WI38 (cell line): ENCODE measurements at regions not wholly inside any gene's neighbourhood (a gene's known extent, or its start where the extent isn't known, plus 50 kb on each side); places are given as distances from the start of the nearest gene placed in this dataset.

Experiments used
- H3K4me3 ChIP-seq: 2 replicates; pipeline ENCODE4 v1.5.1; 2011; ENCODE audit warnings: low read depth, mild to moderate bottlenecking, control low read depth, low read length
- TF ChIP-seq, protein P1 (sequence below): IDR thresholded peaks from 2 replicates; pipeline ENCODE4 v1.5.1; 2012; ENCODE audit warnings: low read depth, mild to moderate bottlenecking, control low read depth, low read length

- TF ChIP-seq, protein P1, sequence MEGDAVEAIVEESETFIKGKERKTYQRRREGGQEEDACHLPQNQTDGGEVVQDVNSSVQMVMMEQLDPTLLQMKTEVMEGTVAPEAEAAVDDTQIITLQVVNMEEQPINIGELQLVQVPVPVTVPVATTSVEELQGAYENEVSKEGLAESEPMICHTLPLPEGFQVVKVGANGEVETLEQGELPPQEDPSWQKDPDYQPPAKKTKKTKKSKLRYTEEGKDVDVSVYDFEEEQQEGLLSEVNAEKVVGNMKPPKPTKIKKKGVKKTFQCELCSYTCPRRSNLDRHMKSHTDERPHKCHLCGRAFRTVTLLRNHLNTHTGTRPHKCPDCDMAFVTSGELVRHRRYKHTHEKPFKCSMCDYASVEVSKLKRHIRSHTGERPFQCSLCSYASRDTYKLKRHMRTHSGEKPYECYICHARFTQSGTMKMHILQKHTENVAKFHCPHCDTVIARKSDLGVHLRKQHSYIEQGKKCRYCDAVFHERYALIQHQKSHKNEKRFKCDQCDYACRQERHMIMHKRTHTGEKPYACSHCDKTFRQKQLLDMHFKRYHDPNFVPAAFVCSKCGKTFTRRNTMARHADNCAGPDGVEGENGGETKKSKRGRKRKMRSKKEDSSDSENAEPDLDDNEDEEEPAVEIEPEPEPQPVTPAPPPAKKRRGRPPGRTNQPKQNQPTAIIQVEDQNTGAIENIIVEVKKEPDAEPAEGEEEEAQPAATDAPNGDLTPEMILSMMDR = no peak
- no peak overlapping the region for H3K4me3 ChIP-seq
Measured at GRCh38 chr17:77301694-77302266, 161.0 kb downstream of the SEC14L1 start.

- H3K4me3 ChIP-seq = no peak overlapping the region
- TF ChIP-seq, protein P1 = no peak
Measured at GRCh38 chr17:77302682-77303081, 161.9 kb downstream of the SEC14L1 start.

DNA sequence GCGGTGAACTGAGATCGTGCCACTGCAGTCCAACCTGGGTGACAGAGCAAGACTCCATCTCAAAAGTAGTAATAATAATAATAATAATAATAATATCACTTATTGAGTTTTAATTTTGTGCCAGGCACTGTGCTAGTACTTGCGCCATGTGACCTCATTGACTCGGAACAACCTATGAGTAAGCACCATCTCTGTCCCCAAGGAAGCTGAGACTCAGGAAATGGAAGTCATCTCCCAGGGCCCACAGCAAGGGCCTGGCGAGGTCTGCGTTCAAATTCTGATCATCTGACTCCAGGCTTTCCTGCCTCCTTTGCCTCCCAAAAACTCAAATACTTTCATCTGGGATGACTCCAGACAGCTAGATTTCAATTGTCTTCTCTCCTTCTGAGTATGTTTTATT is 162.9 kb downstream of the SEC14L1 start:
- TF ChIP-seq, protein P1 = no peak

DNA sequence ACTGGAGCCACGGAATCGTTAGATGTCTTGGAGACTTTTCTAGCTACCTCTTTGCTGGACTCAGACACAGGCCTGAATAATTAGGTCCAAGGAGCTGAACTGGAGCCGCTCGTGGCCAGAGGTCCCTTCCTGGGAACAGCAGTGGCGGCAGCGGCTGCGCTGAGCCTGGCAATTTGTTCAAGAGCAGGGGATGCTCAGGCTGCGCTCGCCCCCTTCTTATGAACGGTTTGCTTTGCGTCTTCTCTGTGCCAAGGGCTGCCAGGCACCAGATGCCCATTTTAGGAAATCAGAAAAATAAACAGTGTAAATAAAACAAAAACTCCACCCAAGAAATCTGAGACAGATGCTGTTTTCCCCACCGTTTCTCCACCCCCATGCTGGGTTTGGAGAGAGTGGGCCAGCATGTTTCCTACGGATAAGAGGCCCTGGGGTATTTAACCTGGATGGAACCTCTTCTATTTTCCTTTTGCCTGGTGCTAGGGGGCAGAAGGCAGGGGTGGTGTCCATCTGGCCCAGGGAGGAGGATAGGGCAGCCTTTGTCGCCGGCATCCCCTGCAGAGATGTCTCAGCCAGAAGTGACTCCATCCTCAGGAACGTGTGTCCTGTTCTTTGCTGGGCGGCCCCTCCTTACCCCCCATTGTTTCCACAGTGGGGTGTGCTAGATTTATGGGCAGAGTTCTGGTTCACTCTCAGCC is 163.4 kb downstream of the SEC14L1 start:
- TF ChIP-seq, protein P1 = no peak
- peak overlapping the region; percentile 22 for H3K4me3 ChIP-seq

More for the DNA sequence above, 162.9 kb downstream of the SEC14L1 start:
- H3K4me3 ChIP-seq = no peak overlapping the region

- H3K4me3 ChIP-seq = no peak overlapping the region
- TF ChIP-seq, protein P1 = no peak
Measured at GRCh38 chr17:77304746-77305473, 164.1 kb downstream of the SEC14L1 start.

GRCh38 chr17:77306048-77306789 is 165.4 kb downstream of the SEC14L1 start:
- TF ChIP-seq, protein P1 = no peak
- no peak overlapping the region for H3K4me3 ChIP-seq
